Testis (tissue), 2 donors: ENCODE measurements at regions not wholly inside any gene's neighbourhood (a gene's known extent, or its start where the extent isn't known, plus 50 kb on each side); places are given as distances from the start of the nearest gene placed in this dataset.

Source experiments
- CTCF ChIP-seq, 3 experiments: fragments of 450-650 bp in 2 of 3; fragments of 200-600 bp in 1 of 3; sonication (generic) in 1 of 3; IDR thresholded peaks; one replicate each; pipeline ENCODE4 v1.5.1; 2016 to 2019; ENCODE audit warnings: antibody characterized with exemption in 3 of 3, mild to moderate bottlenecking in 2 of 3, moderate library complexity in 1 of 3
- POLR2A ChIP-seq: fragments of 450-650 bp; IDR thresholded peaks from one replicate; pipeline ENCODE4 v1.6.1; 2017; ENCODE audit warnings: antibody characterized with exemption, mild to moderate bottlenecking, moderate library complexity

- TF ChIP-seq CTCF (IDR thresholded peaks at IDR 0.05), result no peak
- no peak for TF ChIP-seq POLR2A
These were observed 401.9 kb downstream of the QKI start for GRCh38 chr6:163816441-163816840.
